ENCODE measurements at regions not wholly inside any gene's neighbourhood (a gene's known extent, or its start where the extent isn't known, plus 50 kb on each side); places are given as distances from the start of the nearest gene placed in this dataset.

DNA sequence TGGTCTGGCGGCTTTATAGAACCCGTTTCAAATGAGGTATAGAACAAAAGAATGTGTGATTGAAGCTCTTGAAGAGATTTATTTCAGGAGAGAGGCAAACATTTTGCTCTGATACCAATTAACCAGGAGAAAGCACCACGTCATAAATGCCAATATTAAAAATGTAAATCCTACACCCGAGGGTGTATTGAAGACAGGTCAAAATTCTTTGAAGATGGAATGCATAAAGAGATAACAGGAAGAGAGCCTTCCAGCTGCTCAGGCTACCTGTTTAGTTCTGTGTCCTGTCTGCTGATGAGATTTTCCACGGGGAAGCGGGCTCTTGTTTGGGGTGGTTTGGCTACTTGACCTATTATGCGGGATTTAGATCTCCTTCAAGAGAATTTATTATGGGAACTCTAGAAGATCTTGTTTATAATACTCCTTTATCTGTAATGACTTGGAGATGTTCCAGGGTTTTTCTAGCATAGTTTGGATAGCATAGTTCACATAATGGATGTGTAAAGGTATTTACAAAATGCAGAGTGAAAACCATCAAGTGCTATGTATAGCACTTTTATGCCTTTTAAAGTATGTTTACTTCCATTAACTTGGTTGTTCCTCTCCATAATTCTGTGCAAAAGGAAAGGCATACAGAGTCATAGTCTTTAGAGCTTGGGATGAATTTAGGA lies 204.5 kb upstream of the SPRED2 start:
- DNase-seq (ENCODE audit: unreplicated experiment): no peak
- BruUV-seq (replicated peaks): no TSS peak
- ChIA-PET POLR2A (interaction anchor here (2.9 to 3.8 kb wide), 2 partner anchors 10 to 24 kb away, joined by 12 to 18 read pairs; no protein-coding TSS in a partner anchor), CTCF (interaction anchor here (0.5 kb wide), 1 partner anchor 12 kb away, joined by 3 read pairs; no protein-coding TSS in a partner anchor)
- Mint-ChIP-seq H3K27me3 (ENCODE audit: insufficient read depth, unreplicated experiment) (no peaks in the 10 kb centered on the region), H3K4me3 (ENCODE audit: unreplicated experiment) (no peak overlapping the region), H3K4me1 (ENCODE audit: insufficient read depth, unreplicated experiment) (peaks cover 28% of the 10 kb centered on the region), H3K27ac (ENCODE audit: low read depth, unreplicated experiment) (no peak overlapping the region), H3K9me3 (ENCODE audit: unreplicated experiment) (no peaks in the 10 kb centered on the region), H3K36me3 (ENCODE audit: insufficient read depth, unreplicated experiment) (peaks cover 7% of the 10 kb centered on the region)
- intact Hi-C loops (cut with micrococcal nuclease): no loop called here
- TF ChIP-seq, protein P1, sequence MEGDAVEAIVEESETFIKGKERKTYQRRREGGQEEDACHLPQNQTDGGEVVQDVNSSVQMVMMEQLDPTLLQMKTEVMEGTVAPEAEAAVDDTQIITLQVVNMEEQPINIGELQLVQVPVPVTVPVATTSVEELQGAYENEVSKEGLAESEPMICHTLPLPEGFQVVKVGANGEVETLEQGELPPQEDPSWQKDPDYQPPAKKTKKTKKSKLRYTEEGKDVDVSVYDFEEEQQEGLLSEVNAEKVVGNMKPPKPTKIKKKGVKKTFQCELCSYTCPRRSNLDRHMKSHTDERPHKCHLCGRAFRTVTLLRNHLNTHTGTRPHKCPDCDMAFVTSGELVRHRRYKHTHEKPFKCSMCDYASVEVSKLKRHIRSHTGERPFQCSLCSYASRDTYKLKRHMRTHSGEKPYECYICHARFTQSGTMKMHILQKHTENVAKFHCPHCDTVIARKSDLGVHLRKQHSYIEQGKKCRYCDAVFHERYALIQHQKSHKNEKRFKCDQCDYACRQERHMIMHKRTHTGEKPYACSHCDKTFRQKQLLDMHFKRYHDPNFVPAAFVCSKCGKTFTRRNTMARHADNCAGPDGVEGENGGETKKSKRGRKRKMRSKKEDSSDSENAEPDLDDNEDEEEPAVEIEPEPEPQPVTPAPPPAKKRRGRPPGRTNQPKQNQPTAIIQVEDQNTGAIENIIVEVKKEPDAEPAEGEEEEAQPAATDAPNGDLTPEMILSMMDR (IDR thresholded peaks at IDR 0.05; ENCODE audit: unreplicated experiment): no peak

DNA sequence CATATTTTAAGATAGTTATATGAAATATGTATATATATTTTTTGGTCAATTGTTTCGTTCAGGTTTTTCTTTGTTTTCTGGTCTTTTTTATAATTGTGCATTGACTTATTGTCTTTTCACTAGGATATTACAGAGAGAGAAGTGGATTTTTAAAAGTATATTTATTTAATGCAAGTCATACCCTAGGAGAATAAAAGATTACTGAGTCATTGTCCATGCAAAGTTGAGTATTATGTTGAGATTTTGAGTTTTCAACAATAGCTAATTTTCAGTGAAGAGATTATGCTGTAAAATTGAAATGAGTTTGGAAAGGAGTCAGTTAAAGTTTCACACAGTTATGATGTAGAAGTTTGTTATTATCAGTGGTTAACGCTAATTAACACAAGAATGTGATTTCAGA lies 203.6 kb upstream of the SPRED2 start:
- CTCF ChIA-PET: interaction anchor here (0.8 kb wide), 1 partner anchor 62 kb away, joined by 3 read pairs; no protein-coding TSS in a partner anchor
- no peak overlapping the region for H3K4me3 Mint-ChIP-seq (ENCODE audit: unreplicated experiment)
- H3K27ac Mint-ChIP-seq (ENCODE audit: low read depth, unreplicated experiment): no peak overlapping the region
- intact Hi-C loops (cut with micrococcal nuclease): no loop called here
- peaks cover 7% of the 10 kb centered on the region for H3K36me3 Mint-ChIP-seq (ENCODE audit: insufficient read depth, unreplicated experiment)
- TF ChIP-seq, protein P1 (IDR thresholded peaks at IDR 0.05; ENCODE audit: unreplicated experiment): no peak
- POLR2A ChIA-PET: no interaction called here
- H3K4me1 Mint-ChIP-seq (ENCODE audit: insufficient read depth, unreplicated experiment): peaks cover 33% of the 10 kb centered on the region
- H3K27me3 Mint-ChIP-seq (ENCODE audit: insufficient read depth, unreplicated experiment): no peaks in the 10 kb centered on the region
- no peaks in the 10 kb centered on the region for H3K9me3 Mint-ChIP-seq (ENCODE audit: unreplicated experiment)
- no peak for DNase-seq (ENCODE audit: unreplicated experiment)
- BruUV-seq (replicated peaks): no TSS peak

DNA sequence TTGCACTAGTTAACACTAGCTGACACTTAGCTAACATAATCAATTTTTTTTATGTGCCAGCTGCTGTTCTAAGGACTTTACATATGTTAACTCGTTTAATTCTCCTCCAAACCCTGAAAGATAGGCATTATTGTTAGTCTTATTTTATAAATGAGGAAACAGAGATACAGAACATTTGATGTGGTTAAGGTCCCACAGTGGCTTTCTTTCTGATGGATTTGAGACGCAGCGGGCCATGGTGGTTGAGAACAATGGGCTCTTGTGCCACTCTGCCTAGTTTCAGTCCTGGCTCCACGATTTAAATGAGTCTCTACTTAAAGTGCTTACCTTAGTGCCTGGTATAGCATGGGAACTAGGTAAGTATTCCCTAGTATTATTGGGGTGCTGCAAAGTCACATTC lies 201.9 kb upstream of the SPRED2 start:
- Mint-ChIP-seq H3K4me1 (ENCODE audit: insufficient read depth, unreplicated experiment) (peaks cover 36% of the 10 kb centered on the region), H3K9me3 (ENCODE audit: unreplicated experiment) (no peaks in the 10 kb centered on the region), H3K4me3 (ENCODE audit: unreplicated experiment) (no peak overlapping the region), H3K27me3 (ENCODE audit: insufficient read depth, unreplicated experiment) (no peaks in the 10 kb centered on the region), H3K36me3 (ENCODE audit: insufficient read depth, unreplicated experiment) (peaks cover 7% of the 10 kb centered on the region), H3K27ac (ENCODE audit: low read depth, unreplicated experiment) (no peak overlapping the region)
- ChIA-PET POLR2A (interaction anchor here (0.5 to 0.6 kb wide), 2 partner anchors 66 to 342 kb away, joined by 3 to 5 read pairs; no protein-coding TSS in a partner anchor), CTCF (interaction anchor here (0.6 to 0.7 kb wide), 2 partner anchors 30 to 392 kb away, joined by 3 to 4 read pairs; no protein-coding TSS in a partner anchor)
- BruUV-seq (replicated peaks): no TSS peak
- intact Hi-C loops (cut with micrococcal nuclease): no loop called here
- TF ChIP-seq, protein P1 (IDR thresholded peaks at IDR 0.05; ENCODE audit: unreplicated experiment): no peak
- DNase-seq (ENCODE audit: unreplicated experiment): no peak

DNA sequence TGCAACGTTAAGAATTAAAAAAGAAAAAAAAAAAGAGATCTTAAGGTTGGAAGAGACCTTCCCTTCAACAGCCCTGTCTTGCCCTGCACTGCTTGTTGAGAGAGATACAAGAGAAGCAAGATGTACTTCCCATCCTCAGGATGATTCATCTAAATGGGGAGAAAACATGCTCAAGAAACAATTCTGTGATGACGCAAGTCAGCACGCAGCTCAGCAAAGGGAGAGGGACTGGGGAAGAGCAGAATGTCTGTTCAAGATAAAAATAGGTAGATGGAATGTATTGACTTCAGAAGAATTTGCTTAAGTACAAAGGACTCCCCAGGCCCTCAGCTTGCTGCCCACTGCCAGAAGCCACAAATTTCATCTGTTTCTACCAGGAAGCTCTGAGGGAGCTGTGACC lies 198.2 kb upstream of the SPRED2 start:
- BruUV-seq (replicated peaks): no TSS peak
- no peaks in the 10 kb centered on the region for H3K9me3 Mint-ChIP-seq (ENCODE audit: unreplicated experiment)
- TF ChIP-seq, protein P1 (IDR thresholded peaks at IDR 0.05; ENCODE audit: unreplicated experiment): no peak
- peaks cover 30% of the 10 kb centered on the region for H3K4me1 Mint-ChIP-seq (ENCODE audit: insufficient read depth, unreplicated experiment)
- intact Hi-C loops (cut with micrococcal nuclease): no loop called here
- CTCF ChIA-PET: interaction anchor here (0.6 to 1.3 kb wide), 6 partner anchors 11 to 944 kb away, joined by 3 to 7 read pairs (median 4); no protein-coding TSS in a partner anchor
- no peaks in the 10 kb centered on the region for H3K27me3 Mint-ChIP-seq (ENCODE audit: insufficient read depth, unreplicated experiment)
- peak overlapping the region; percentile 65 for H3K27ac Mint-ChIP-seq (ENCODE audit: low read depth, unreplicated experiment)
- DNase-seq (ENCODE audit: unreplicated experiment): peak; percentile 88
- peaks cover 7% of the 10 kb centered on the region for H3K36me3 Mint-ChIP-seq (ENCODE audit: insufficient read depth, unreplicated experiment)
- POLR2A ChIA-PET: interaction anchor here (0.6 to 1.3 kb wide), 10 partner anchors 8 to 806 kb away, joined by 3 to 9 read pairs (median 4); no protein-coding TSS in a partner anchor
- H3K4me3 Mint-ChIP-seq (ENCODE audit: unreplicated experiment): peak overlapping the region; percentile 7

Data from MCF 10A (cell line).